ENCODE measurements at regions not wholly inside any gene's neighbourhood (a gene's known extent, or its start where the extent isn't known, plus 50 kb on each side); places are given as distances from the start of the nearest gene placed in this dataset.

DNA sequence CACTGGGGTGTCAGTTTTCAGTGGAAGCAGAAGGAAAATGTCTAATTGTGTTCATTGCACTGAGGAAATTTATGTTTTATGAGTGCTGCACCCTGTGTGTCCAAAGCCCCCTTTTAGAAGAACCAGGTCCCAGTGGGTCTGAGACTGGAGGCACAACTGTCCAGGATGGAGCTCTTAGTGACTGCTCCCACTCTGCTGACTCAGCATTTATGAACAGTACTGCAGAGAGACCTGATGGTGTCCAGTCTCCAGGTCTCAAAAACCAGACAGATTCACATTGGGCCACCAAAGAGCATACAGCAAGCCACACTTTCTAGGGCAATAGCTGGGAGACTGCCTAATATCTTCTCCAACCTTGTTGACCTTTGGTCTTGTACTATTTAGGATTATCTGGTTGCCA is 321.9 kb downstream of the CBLN1 start:
- Histone ChIP-seq H3K36me3 (ENCODE audit: control insufficient read depth in 2 of 3, insufficient read depth in 3 of 3, low read length in 3 of 3) (no peaks in the 10 kb centered on the region), H3K9ac (ENCODE audit: low read length in 3 of 3) (no peak overlapping the region), H3K27me3 (ENCODE audit: control insufficient read depth, insufficient read depth, low read length) (no peaks in the 10 kb centered on the region), H3K9me3 (ENCODE audit: control insufficient read depth in 2 of 3, insufficient read depth in 1 of 3, low read length in 3 of 3) (no peaks in the 10 kb centered on the region), H3K4me3 (ENCODE audit: low read length in 3 of 3) (no peak overlapping the region), H3K4me1 (ENCODE audit: control insufficient read depth in 2 of 3, insufficient read depth in 2 of 3, low read depth in 1 of 3, low read length in 3 of 3) (no peaks in the 10 kb centered on the region), H3K27ac (ENCODE audit: low read depth in 2 of 2, low read length in 2 of 2) (no peak overlapping the region)
- FAIRE-seq (no peak), DNase-seq (peak in 1 of 5 donors; percentile 7)
- TF ChIP-seq, protein P1, sequence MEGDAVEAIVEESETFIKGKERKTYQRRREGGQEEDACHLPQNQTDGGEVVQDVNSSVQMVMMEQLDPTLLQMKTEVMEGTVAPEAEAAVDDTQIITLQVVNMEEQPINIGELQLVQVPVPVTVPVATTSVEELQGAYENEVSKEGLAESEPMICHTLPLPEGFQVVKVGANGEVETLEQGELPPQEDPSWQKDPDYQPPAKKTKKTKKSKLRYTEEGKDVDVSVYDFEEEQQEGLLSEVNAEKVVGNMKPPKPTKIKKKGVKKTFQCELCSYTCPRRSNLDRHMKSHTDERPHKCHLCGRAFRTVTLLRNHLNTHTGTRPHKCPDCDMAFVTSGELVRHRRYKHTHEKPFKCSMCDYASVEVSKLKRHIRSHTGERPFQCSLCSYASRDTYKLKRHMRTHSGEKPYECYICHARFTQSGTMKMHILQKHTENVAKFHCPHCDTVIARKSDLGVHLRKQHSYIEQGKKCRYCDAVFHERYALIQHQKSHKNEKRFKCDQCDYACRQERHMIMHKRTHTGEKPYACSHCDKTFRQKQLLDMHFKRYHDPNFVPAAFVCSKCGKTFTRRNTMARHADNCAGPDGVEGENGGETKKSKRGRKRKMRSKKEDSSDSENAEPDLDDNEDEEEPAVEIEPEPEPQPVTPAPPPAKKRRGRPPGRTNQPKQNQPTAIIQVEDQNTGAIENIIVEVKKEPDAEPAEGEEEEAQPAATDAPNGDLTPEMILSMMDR (IDR thresholded peaks at IDR 0.05; ENCODE audit: borderline replicate concordance, extremely low read depth, insufficient read depth), result no peak
- intact Hi-C loops (cut with DNase I), result no loop called here

DNA sequence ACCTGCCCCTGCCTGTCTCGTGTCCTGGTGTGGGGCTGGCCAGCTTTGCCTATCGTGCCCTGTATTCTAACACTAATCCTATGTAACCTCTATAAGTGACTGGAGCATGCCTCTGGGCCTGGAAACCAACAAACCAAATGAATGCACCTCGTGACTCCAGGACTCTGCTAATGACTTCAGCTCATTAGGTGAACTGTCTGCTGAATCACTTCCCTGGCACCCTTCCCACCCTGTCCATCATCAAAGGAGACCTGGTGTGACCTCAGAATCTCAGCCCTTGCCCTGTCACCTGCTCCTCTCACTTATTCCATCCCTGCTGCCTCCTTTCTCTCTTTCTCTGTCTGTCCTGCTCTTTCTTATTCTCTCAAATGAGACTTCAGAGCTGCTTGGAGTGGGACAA is 322.4 kb downstream of the CBLN1 start:
- Histone ChIP-seq H3K9me3 (ENCODE audit: control insufficient read depth in 2 of 3, insufficient read depth in 1 of 3, low read length in 3 of 3) (no peaks in the 10 kb centered on the region), H3K27ac (ENCODE audit: low read depth in 2 of 2, low read length in 2 of 2) (no peak overlapping the region), H3K4me1 (ENCODE audit: control insufficient read depth in 2 of 3, insufficient read depth in 2 of 3, low read depth in 1 of 3, low read length in 3 of 3) (no peaks in the 10 kb centered on the region), H3K9ac (ENCODE audit: low read length in 3 of 3) (no peak overlapping the region), H3K27me3 (ENCODE audit: control insufficient read depth, insufficient read depth, low read length) (no peaks in the 10 kb centered on the region), H3K36me3 (ENCODE audit: control insufficient read depth in 2 of 3, insufficient read depth in 3 of 3, low read length in 3 of 3) (no peaks in the 10 kb centered on the region), H3K4me3 (ENCODE audit: low read length in 3 of 3) (no peak overlapping the region)
- TF ChIP-seq, protein P1 (IDR thresholded peaks at IDR 0.05; ENCODE audit: borderline replicate concordance, extremely low read depth, insufficient read depth), result no peak
- intact Hi-C loops (cut with DNase I), result no loop called here
- DNase-seq (no peak), FAIRE-seq (no peak)

DNA sequence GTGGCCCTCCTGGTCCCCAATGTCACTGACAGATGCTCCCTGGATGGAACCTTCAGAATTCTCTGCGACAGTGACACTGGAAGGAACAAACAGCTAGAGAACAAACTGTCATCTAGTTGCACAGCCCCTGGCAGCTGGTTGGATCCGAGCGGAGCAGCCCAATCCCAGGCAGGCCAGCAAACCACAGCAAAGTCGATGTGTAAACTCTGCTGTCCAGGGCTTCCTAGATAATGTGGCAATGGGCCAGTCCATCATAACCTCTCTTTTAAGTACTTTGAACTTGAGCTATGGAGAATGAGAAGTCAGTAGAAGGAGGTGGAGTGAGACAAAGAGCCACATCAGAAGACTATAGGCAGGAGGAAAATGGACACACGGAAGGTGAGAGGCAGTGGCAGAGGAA is 323.0 kb downstream of the CBLN1 start:
- Histone ChIP-seq H3K9me3 (ENCODE audit: control insufficient read depth in 2 of 3, insufficient read depth in 1 of 3, low read length in 3 of 3) (no peaks in the 10 kb centered on the region), H3K4me1 (ENCODE audit: control insufficient read depth in 2 of 3, insufficient read depth in 2 of 3, low read depth in 1 of 3, low read length in 3 of 3) (no peaks in the 10 kb centered on the region), H3K4me3 (ENCODE audit: low read length in 3 of 3) (no peak overlapping the region), H3K27me3 (ENCODE audit: control insufficient read depth, insufficient read depth, low read length) (no peaks in the 10 kb centered on the region), H3K36me3 (ENCODE audit: control insufficient read depth in 2 of 3, insufficient read depth in 3 of 3, low read length in 3 of 3) (no peaks in the 10 kb centered on the region), H3K27ac (ENCODE audit: low read depth in 2 of 2, low read length in 2 of 2) (no peak overlapping the region), H3K9ac (ENCODE audit: low read length in 3 of 3) (no peak overlapping the region)
- DNase-seq (no peak), FAIRE-seq (no peak)
- intact Hi-C loops (cut with DNase I), result no loop called here
- TF ChIP-seq, protein P1 (IDR thresholded peaks at IDR 0.05; ENCODE audit: borderline replicate concordance, extremely low read depth, insufficient read depth), result no peak

DNA sequence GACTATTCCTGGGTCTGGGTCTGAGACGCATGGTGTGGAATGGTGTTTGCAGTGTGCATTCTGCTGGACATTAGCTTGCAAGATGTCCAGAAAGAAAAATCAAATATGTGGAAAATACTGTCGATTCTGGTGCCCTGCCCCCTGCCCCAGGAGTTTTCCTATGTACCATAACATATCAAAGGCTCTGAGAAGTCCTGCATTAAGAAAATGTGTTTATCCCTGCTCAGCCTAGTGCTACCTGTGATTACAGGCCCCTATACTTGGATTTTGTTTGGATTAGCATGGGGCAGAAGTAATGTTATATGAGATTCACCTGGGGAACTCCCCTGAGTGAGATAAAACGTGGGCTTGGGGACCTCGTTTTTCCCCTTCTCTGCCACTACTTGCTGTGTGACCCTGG is 325.0 kb downstream of the CBLN1 start:
- TF ChIP-seq, protein P1 (IDR thresholded peaks at IDR 0.05; ENCODE audit: borderline replicate concordance, extremely low read depth, insufficient read depth), result no peak

More for the DNA sequence above, 325.0 kb downstream of the CBLN1 start:
- intact Hi-C loops (cut with DNase I), result no loop called here
- Histone ChIP-seq H3K9ac (ENCODE audit: low read length in 3 of 3) (no peak overlapping the region), H3K27me3 (ENCODE audit: control insufficient read depth, insufficient read depth, low read length) (no peaks in the 10 kb centered on the region), H3K9me3 (ENCODE audit: control insufficient read depth in 2 of 3, insufficient read depth in 1 of 3, low read length in 3 of 3) (no peaks in the 10 kb centered on the region), H3K4me1 (ENCODE audit: control insufficient read depth in 2 of 3, insufficient read depth in 2 of 3, low read depth in 1 of 3, low read length in 3 of 3) (no peaks in the 10 kb centered on the region), H3K4me3 (ENCODE audit: low read length in 3 of 3) (no peak overlapping the region), H3K27ac (ENCODE audit: low read depth in 2 of 2, low read length in 2 of 2) (no peak overlapping the region), H3K36me3 (ENCODE audit: control insufficient read depth in 2 of 3, insufficient read depth in 3 of 3, low read length in 3 of 3) (no peaks in the 10 kb centered on the region)
- DNase-seq, result no peak
- FAIRE-seq, result no peak
